Neural progenitor cell (in vitro differentiated cells): ENCODE measurements at regions not wholly inside any gene's neighbourhood (a gene's known extent, or its start where the extent isn't known, plus 50 kb on each side); places are given as distances from the start of the nearest gene placed in this dataset.

Experiments used
- DNase-seq: peaks from one replicate; pipeline ENCODE4 v3.0.0-alpha.2; 2016; ENCODE audit warnings: low spot score
- H2AFZ ChIP-seq: fragments of 200-600 bp; sonication (generic); replicated peaks from 2 replicates; pipeline ENCODE4 v1.6.1; 2016; ENCODE audit warnings: antibody characterized with exemption
- H3F3A ChIP-seq: fragments of 200-600 bp; sonication (generic); 2 replicates; pipeline ENCODE4 v1.6.1; 2016; ENCODE audit warnings: antibody characterized with exemption, low read depth
- H3K27ac ChIP-seq: fragments of 200-600 bp; sonication (generic); 2 replicates; pipeline ENCODE4 v1.5.1; 2016; ENCODE audit warnings: mild to moderate bottlenecking
- H3K27me3 ChIP-seq: fragments of 200-600 bp; sonication (generic); 2 replicates; pipeline ENCODE4 v1.6.1; 2016; ENCODE audit warnings: mild to moderate bottlenecking, moderate library complexity
- H3K36me3 ChIP-seq: fragments of 200-600 bp; sonication (generic); 2 replicates; pipeline ENCODE4 v1.5.1; 2016
- H3K4me1 ChIP-seq: fragments of 200-600 bp; sonication (generic); 2 replicates; pipeline ENCODE4 v1.6.1; 2016; ENCODE audit warnings: mixed run types
- H3K4me2 ChIP-seq: fragments of 200-600 bp; sonication (generic); 2 replicates; pipeline ENCODE4 v1.6.1; 2016
- H3K4me3 ChIP-seq: fragments of 200-600 bp; sonication (generic); 2 replicates; pipeline ENCODE4 v1.5.1; 2016
- H3K79me2 ChIP-seq: fragments of 200-600 bp; sonication (generic); 2 replicates; pipeline ENCODE4 v1.6.1; 2016; ENCODE audit warnings: low read depth
- H3K9ac ChIP-seq: fragments of 200-600 bp; sonication (generic); 2 replicates; pipeline ENCODE4 v1.6.1; 2016
- H3K9me3 ChIP-seq: fragments of 200-600 bp; sonication (generic); 2 replicates; pipeline ENCODE4 v1.5.1; 2016; ENCODE audit warnings: low read depth
- H4K20me1 ChIP-seq: fragments of 200-600 bp; sonication (generic); 2 replicates; pipeline ENCODE4 v1.6.1; 2016; ENCODE audit warnings: low read depth
- H3K27ac Mint-ChIP-seq: 3 replicates; pipeline ENCODE4 v1.8.0; 2021; ENCODE audit warnings: mixed read lengths
- H3K27me3 Mint-ChIP-seq: 2 replicates; pipeline ENCODE4 v1.8.0; 2022; ENCODE audit warnings: low read depth, mild to moderate bottlenecking, inconsistent platforms, moderate library complexity, mixed read lengths; ENCODE audit not compliant: insufficient read depth
- H3K36me3 Mint-ChIP-seq: 3 replicates; pipeline ENCODE4 v1.8.0; 2021; ENCODE audit warnings: mixed read lengths
- H3K4me1 Mint-ChIP-seq: 3 replicates; pipeline ENCODE4 v1.8.0; 2021; ENCODE audit warnings: mixed read lengths
- H3K4me3 Mint-ChIP-seq: 3 replicates; pipeline ENCODE4 v1.8.0; 2021; ENCODE audit warnings: mild to moderate bottlenecking, moderate library complexity, mixed read lengths
- H3K9me3 Mint-ChIP-seq: 3 replicates; pipeline ENCODE4 v1.8.0; 2020; ENCODE audit warnings: mixed read lengths
- CTCF ChIP-seq: fragments of 200-600 bp; sonication (generic); IDR thresholded peaks from 2 replicates; pipeline ENCODE4 v1.5.1; 2017; ENCODE audit warnings: antibody characterized with exemption, mild to moderate bottlenecking
- EZH2 ChIP-seq: fragments of 200-600 bp; sonication (generic); IDR thresholded peaks from 2 replicates; pipeline ENCODE4 v1.6.1; 2017; ENCODE audit warnings: antibody characterized with exemption, mild to moderate bottlenecking, moderate library complexity
- EZH2phosphoT487 ChIP-seq: fragments of 200-600 bp; sonication (generic); IDR thresholded peaks from 2 replicates; pipeline ENCODE4 v1.6.1; 2017; ENCODE audit warnings: antibody characterized with exemption

- no peak overlapping the region for H3K4me3 ChIP-seq
- Mint-ChIP-seq H3K4me3 (no peak overlapping the region), H3K36me3 (no peaks in the 10 kb centered on the region), H3K4me1 (no peaks in the 10 kb centered on the region), H3K9me3 (peaks cover 5% of the 10 kb centered on the region), H3K27me3 (peaks cover 2% of the 10 kb centered on the region), H3K27ac (no peak overlapping the region)
- H3K36me3 ChIP-seq, result no peaks in the 10 kb centered on the region
- no peak overlapping the region for H2AFZ ChIP-seq
- no peak overlapping the region for H3K9ac ChIP-seq
- TF ChIP-seq EZH2, result no peak
- TF ChIP-seq CTCF, result no peak
- no peak for TF ChIP-seq EZH2phosphoT487
- no peaks in the 10 kb centered on the region for H4K20me1 ChIP-seq
- H3K4me2 ChIP-seq, result no peak overlapping the region
- DNase-seq, result peak; percentile 9
- no peaks in the 10 kb centered on the region for H3K9me3 ChIP-seq
- no peaks in the 10 kb centered on the region for H3F3A ChIP-seq
- H3K27ac ChIP-seq, result no peak overlapping the region
- no peaks in the 10 kb centered on the region for H3K4me1 ChIP-seq
- H3K27me3 ChIP-seq, result no peaks in the 10 kb centered on the region
- no peaks in the 10 kb centered on the region for H3K79me2 ChIP-seq
Measured at GRCh38 chr18:5693699-5694294, 150.0 kb upstream of the EPB41L3 start.

GRCh38 chr18:5678779-5679406 is 135.1 kb upstream of the EPB41L3 start:
- Histone ChIP-seq H3K27me3 (no peaks in the 10 kb centered on the region), H4K20me1 (no peaks in the 10 kb centered on the region), H3K36me3 (no peaks in the 10 kb centered on the region), H3K9me3 (no peaks in the 10 kb centered on the region), H2AFZ (peak overlapping the region; percentile 46), H3K4me2 (no peak overlapping the region), H3F3A (no peaks in the 10 kb centered on the region), H3K4me1 (peaks cover 7% of the 10 kb centered on the region), H3K27ac (no peak overlapping the region), H3K79me2 (no peaks in the 10 kb centered on the region), H3K9ac (no peak overlapping the region), H3K4me3 (no peak overlapping the region)
- peaks cover 3% of the 10 kb centered on the region for H3K4me1 Mint-ChIP-seq
- TF ChIP-seq CTCF (no peak), EZH2 (no peak), EZH2phosphoT487 (no peak)
- H3K36me3 Mint-ChIP-seq, result no peaks in the 10 kb centered on the region
- no peaks in the 10 kb centered on the region for H3K9me3 Mint-ChIP-seq
- H3K4me3 Mint-ChIP-seq, result no peak overlapping the region
- peak; percentile 9 for DNase-seq
- H3K27me3 Mint-ChIP-seq, result peaks cover 6% of the 10 kb centered on the region
- H3K27ac Mint-ChIP-seq, result no peak overlapping the region

GRCh38 chr18:5678278-5678677 is 134.5 kb upstream of the EPB41L3 start:
- no peak overlapping the region for H3K4me3 ChIP-seq

More at GRCh38 chr18:5678278-5678677, 134.5 kb upstream of the EPB41L3 start:
- no peak overlapping the region for H3K4me3 Mint-ChIP-seq
- Histone ChIP-seq H3K79me2 (no peaks in the 10 kb centered on the region), H3K36me3 (no peaks in the 10 kb centered on the region), H2AFZ (no peak overlapping the region), H3F3A (no peaks in the 10 kb centered on the region), H3K4me2 (no peak overlapping the region), H3K27ac (no peak overlapping the region), H3K9ac (no peak overlapping the region), H4K20me1 (no peaks in the 10 kb centered on the region), H3K27me3 (no peaks in the 10 kb centered on the region), H3K9me3 (no peaks in the 10 kb centered on the region), H3K4me1 (peaks cover 7% of the 10 kb centered on the region)
- no peak for TF ChIP-seq EZH2phosphoT487
- TF ChIP-seq EZH2, result no peak
- no peak for TF ChIP-seq CTCF
- H3K27me3 Mint-ChIP-seq, result peaks cover 6% of the 10 kb centered on the region
- no peak for DNase-seq
- H3K36me3 Mint-ChIP-seq, result no peaks in the 10 kb centered on the region
- H3K27ac Mint-ChIP-seq, result no peak overlapping the region
- H3K4me1 Mint-ChIP-seq, result peaks cover 3% of the 10 kb centered on the region
- H3K9me3 Mint-ChIP-seq, result no peaks in the 10 kb centered on the region
